ENCODE measurements at regions not wholly inside any gene's neighbourhood (a gene's known extent, or its start where the extent isn't known, plus 50 kb on each side); places are given as distances from the start of the nearest gene placed in this dataset.

GRCh38 chr2:129469389-129469788 is 510.1 kb upstream of the RAB6C start:
- H3K27ac ChIP-seq = no peak overlapping the region
- no peak overlapping the region for H3K4me3 ChIP-seq
- H3K36me3 ChIP-seq = no peaks in the 10 kb centered on the region
- no peak for TF ChIP-seq POLR2A (IDR thresholded peaks at IDR 0.05)
- no peaks in the 10 kb centered on the region for H3K4me1 ChIP-seq
- no peaks in the 10 kb centered on the region for H3K27me3 ChIP-seq
- DNase-seq = no peak
- no peaks in the 10 kb centered on the region for H3K9me3 ChIP-seq

DNA sequence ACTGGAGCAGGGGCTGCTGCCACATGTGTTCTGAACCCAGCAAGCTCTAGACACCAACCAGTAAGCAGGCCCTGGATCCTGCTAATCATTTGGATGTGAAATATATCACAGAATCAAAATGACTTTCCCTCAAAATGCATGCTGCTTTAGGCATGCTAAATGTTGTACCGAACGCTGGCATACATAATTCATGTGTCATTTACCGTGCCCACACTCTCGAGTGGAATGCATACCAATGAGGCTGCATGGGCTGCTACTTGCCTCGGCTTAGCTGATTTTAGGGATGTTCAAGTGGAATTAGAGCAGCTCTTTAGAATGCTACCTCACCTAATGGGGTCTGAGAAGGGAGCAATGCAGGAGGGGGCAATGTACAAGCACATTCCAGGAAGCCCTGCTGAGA is 509.6 kb upstream of the RAB6C start:
- no peak for TF ChIP-seq CTCF (IDR thresholded peaks at IDR 0.05)
- no peak for TF ChIP-seq POLR2A (IDR thresholded peaks at IDR 0.05)
- Histone ChIP-seq H3K36me3 (no peaks in the 10 kb centered on the region), H3K4me1 (no peaks in the 10 kb centered on the region), H3K27ac (no peak overlapping the region), H3K4me3 (no peak overlapping the region), H3K27me3 (no peaks in the 10 kb centered on the region), H3K9me3 (no peaks in the 10 kb centered on the region)
- DNase-seq = no peak

DNA sequence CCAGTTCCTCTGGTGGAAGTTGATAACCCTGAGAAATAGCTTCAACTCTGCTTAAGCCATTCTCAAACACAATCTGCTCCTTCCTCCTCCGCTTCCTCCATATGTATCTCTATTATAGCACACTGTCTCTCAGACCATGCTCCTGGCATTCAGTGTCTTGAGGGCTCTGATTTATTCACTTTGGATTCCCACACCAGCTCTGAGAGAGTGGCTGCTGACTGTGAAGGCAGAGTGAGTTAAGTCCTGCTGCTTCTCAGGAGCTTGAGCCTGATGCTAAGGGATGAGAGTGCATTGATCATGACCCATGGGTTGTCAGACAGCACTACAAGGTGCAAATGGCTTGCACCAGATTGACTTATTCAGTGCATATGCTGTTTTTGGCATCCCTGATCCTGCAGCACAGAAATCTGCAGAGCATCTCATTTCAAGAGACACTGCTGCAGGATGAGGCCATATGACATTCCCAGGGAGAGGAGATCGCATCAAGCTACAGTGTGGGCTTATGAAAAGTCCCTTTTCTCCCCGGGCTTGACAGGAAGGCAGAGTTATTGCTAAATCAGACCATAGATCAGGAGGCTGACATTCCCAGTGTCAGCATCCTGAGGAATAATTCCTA is 500.5 kb upstream of the RAB6C start:
- Histone ChIP-seq H3K36me3 (no peaks in the 10 kb centered on the region), H3K4me1 (no peaks in the 10 kb centered on the region), H3K27me3 (no peaks in the 10 kb centered on the region), H3K9me3 (no peaks in the 10 kb centered on the region), H3K4me3 (no peak overlapping the region), H3K27ac (no peak overlapping the region)
- TF ChIP-seq CTCF (IDR thresholded peaks at IDR 0.05) = no peak
- no peak for TF ChIP-seq POLR2A (IDR thresholded peaks at IDR 0.05)
- no peak for DNase-seq

DNA sequence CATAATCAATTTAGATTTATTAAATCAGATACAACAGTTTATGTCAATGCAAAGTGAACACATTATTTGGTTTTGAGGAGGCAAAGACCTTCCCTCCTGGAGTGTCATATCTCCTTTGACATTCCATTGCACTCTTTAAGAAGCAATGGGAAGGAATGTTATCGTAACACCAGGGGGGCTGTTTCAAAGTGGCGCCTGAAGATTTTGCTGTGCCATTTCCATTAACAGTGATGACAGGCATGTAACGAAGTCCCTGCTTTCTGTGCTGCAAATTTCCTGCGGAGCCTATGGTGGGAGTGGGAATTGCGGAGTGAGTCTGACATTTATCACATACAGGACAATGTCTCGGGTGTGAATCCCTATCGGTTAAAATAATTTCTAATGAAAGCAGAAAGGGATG is 499.6 kb upstream of the RAB6C start:
- TF ChIP-seq POLR2A (IDR thresholded peaks at IDR 0.05) (no peak), CTCF (IDR thresholded peaks at IDR 0.05) (no peak)
- Histone ChIP-seq H3K9me3 (no peaks in the 10 kb centered on the region), H3K27me3 (no peaks in the 10 kb centered on the region), H3K27ac (no peak overlapping the region), H3K36me3 (no peaks in the 10 kb centered on the region), H3K4me1 (no peaks in the 10 kb centered on the region), H3K4me3 (no peak overlapping the region)
- DNase-seq = no peak

GRCh38 chr2:129480790-129481189 is 498.7 kb upstream of the RAB6C start:
- Histone ChIP-seq H3K27ac (no peak overlapping the region), H3K9me3 (no peaks in the 10 kb centered on the region), H3K4me3 (no peak overlapping the region), H3K27me3 (no peaks in the 10 kb centered on the region), H3K36me3 (no peaks in the 10 kb centered on the region), H3K4me1 (no peaks in the 10 kb centered on the region)
- TF ChIP-seq POLR2A (IDR thresholded peaks at IDR 0.05) (no peak), CTCF (IDR thresholded peaks at IDR 0.05) (no peak)
- no peak for DNase-seq

DNA sequence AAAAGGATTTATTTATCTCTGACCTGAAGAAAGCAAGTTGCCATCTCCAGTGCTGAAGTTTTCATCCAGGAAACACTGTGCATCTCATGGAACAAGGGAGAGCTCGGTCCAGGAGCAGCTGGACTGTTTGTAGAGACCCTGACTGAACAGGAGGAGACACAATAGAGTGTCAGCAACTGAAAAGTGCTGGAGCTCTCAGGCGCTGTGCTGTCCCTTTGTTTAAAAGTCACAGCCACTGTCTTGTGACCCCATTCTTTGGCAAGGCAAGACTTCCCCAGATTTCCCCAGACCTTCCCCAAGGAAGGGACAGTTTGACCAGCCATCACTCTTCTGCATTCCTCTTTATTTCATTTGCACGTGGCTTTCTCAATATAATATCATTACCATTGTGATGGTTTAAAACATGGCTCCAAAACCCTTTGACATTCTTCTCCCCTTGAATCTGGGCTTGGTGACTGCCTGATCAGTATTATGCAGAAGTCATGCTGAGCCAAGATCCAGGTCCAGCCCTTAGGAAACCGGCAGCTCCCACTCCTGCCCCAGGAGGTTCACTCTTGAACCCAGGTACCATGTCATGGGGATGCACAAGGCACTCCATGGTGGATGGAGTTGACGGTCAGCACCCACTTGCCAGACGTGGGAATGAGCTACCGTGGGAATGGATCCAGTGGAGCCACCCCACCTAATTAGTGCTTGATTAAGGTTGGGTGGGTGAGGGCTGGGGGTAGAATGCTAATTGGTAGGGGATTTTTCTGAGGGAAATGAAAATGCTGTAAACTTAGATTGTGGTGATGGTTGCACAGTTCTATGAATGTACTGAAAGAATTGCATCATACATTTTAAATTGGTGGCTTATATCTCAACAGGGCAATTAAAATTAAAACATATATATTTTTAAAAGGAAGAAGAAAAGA is 497.9 kb upstream of the RAB6C start:
- H3K9me3 ChIP-seq = no peaks in the 10 kb centered on the region
- no peak overlapping the region for H3K4me3 ChIP-seq
- DNase-seq = no peak
- no peaks in the 10 kb centered on the region for H3K27me3 ChIP-seq
- TF ChIP-seq POLR2A (IDR thresholded peaks at IDR 0.05) (no peak), CTCF (IDR thresholded peaks at IDR 0.05) (no peak)
- no peaks in the 10 kb centered on the region for H3K4me1 ChIP-seq
- no peak overlapping the region for H3K27ac ChIP-seq
- no peaks in the 10 kb centered on the region for H3K36me3 ChIP-seq

Data from Peyer's patch (tissue), 4 donors.